Erythroblast (primary cell): ENCODE measurements at regions not wholly inside any gene's neighbourhood (a gene's known extent, or its start where the extent isn't known, plus 50 kb on each side); places are given as distances from the start of the nearest gene placed in this dataset.

Source experiments
- GATA1 ChIP-seq: IDR thresholded peaks from 2 replicates; pipeline ENCODE4 v1.6.1; 2011; ENCODE audit warnings: low read depth, mild to moderate bottlenecking, control low read depth, low read length, moderate library complexity
- POLR2A ChIP-seq: IDR thresholded peaks from 2 replicates; pipeline ENCODE4 v1.6.1; 2011; ENCODE audit warnings: mild to moderate bottlenecking, low read length

DNA sequence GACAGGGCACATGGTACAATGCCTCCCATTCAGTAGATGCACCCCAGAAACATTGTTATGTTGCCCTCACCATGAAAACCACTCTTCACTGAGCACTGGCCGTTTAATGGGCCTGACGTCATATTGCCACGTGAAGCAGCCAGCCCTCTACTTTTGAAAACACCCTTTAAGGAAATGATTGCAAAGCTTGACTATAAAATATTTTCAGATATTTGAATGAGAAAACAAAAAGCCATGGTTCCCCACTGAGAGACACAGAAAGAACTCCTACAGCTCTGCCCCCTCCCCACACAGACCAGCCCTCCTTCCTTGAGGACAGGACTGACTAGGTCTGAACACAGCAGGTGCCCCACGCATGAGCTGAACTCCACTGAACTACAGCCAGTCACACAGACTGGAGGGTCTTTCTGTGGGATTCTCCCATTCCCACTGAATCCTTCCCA is 349.1 kb downstream of the ANAPC1 start:
- TF ChIP-seq POLR2A (no peak), GATA1 (no peak)
